ENCODE measurements at regions not wholly inside any gene's neighbourhood (a gene's known extent, or its start where the extent isn't known, plus 50 kb on each side); places are given as distances from the start of the nearest gene placed in this dataset.

DNA sequence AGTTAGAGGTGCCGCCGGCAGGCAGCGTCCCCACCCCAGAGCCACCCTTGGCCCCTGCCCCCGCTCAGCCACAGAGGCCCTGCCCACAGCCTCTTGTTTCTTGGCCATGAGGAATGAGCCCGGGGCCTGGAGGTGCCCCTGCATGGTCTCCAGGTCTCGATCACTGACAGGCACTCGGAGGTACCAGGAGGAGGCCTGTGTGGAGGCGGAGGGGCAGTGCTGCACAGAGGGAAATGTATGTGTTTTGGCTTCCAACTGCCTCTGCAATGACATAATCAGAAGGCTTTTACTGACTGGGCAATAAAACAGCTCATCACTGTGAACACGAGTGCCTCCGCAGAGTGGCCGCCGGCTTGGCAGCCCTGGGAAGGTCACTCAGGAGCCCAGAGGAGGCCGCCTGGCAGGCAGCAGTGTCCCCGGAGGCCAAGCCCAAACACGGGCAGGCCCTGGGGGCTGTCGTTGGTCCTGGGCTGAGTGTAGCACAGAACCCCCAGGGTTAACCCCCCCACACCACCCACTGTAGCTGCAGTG lies 61.1 kb upstream of the GATA5 start:
- TF ChIP-seq POLR2A (IDR thresholded peaks at IDR 0.05; ENCODE audit: low read depth, low read length) (no peak), MXI1 (IDR thresholded peaks at IDR 0.05; ENCODE audit: borderline replicate concordance, low read depth, low read length) (no peak), MAZ (IDR thresholded peaks at IDR 0.05; ENCODE audit: borderline replicate concordance, low read depth, low read length) (no peak), RAD21 (IDR thresholded peaks at IDR 0.05; ENCODE audit: low read length) (no peak), BHLHE40 (IDR thresholded peaks at IDR 0.05; ENCODE audit: low read depth, low read length) (no peak), CEBPB (IDR thresholded peaks at IDR 0.05; ENCODE audit: low read depth, low read length) (no peak), RFX5 (IDR thresholded peaks at IDR 0.05; ENCODE audit: low read depth, low read length) (no peak), MAFK (IDR thresholded peaks at IDR 0.05; ENCODE audit: low read depth, low read length) (no peak), FOS (IDR thresholded peaks at IDR 0.05; ENCODE audit: low read depth, low read length) (no peak)
- TF ChIP-seq, protein P1, sequence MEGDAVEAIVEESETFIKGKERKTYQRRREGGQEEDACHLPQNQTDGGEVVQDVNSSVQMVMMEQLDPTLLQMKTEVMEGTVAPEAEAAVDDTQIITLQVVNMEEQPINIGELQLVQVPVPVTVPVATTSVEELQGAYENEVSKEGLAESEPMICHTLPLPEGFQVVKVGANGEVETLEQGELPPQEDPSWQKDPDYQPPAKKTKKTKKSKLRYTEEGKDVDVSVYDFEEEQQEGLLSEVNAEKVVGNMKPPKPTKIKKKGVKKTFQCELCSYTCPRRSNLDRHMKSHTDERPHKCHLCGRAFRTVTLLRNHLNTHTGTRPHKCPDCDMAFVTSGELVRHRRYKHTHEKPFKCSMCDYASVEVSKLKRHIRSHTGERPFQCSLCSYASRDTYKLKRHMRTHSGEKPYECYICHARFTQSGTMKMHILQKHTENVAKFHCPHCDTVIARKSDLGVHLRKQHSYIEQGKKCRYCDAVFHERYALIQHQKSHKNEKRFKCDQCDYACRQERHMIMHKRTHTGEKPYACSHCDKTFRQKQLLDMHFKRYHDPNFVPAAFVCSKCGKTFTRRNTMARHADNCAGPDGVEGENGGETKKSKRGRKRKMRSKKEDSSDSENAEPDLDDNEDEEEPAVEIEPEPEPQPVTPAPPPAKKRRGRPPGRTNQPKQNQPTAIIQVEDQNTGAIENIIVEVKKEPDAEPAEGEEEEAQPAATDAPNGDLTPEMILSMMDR (conservative IDR thresholded peaks at IDR 0.05; ENCODE audit: low read depth, low read length) = no peak
- TF ChIP-seq, protein P2, sequence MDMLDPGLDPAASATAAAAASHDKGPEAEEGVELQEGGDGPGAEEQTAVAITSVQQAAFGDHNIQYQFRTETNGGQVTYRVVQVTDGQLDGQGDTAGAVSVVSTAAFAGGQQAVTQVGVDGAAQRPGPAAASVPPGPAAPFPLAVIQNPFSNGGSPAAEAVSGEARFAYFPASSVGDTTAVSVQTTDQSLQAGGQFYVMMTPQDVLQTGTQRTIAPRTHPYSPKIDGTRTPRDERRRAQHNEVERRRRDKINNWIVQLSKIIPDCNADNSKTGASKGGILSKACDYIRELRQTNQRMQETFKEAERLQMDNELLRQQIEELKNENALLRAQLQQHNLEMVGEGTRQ (IDR thresholded peaks at IDR 0.05; ENCODE audit: low read depth, low read length) = no peak

Measured in IMR-90 (cell line).